ENCODE measurements at regions not wholly inside any gene's neighbourhood (a gene's known extent, or its start where the extent isn't known, plus 50 kb on each side); places are given as distances from the start of the nearest gene placed in this dataset.

DNA sequence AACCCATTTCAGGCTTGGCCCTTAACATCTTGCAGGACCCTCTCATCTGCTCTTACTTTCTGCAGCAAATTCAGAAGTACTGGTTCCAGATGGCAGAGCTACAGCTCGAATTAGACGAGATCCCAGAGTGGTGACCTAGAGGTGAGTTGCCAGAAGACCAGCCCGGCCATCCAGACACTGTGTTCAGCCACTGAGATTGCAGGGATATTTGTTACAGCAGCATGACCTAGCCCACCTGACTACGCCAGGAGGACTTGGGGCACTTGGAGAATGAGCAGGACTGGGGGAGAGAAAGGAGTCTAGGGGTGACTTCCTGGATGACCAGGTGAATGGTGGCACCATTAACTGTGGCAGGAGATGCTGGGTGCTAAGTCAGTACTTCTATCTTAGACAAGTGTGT lies 67.2 kb upstream of the ID2 start:
- TF ChIP-seq CTCF (IDR thresholded peaks at IDR 0.05) (no peak), POLR2A (IDR thresholded peaks at IDR 0.05) (no peak)
